Small intestine (tissue), 7 donors: ENCODE measurements at regions not wholly inside any gene's neighbourhood (a gene's known extent, or its start where the extent isn't known, plus 50 kb on each side); places are given as distances from the start of the nearest gene placed in this dataset.

Experiments used
- DNase-seq, 2 donors: peaks; one replicate each; pipeline versions ENCODE4 v3.0.0 to v3.0.0-alpha.2; 2013
- FAIRE-seq: peaks from 2 replicates; lab custom pipeline; 2012; peaks lifted over from hg19 to GRCh38; lab: Jason Lieb, UNC
- H3K27ac ChIP-seq, 3 donors: one replicate each; pipeline ENCODE4 v1.5.1; 2013; ENCODE audit warnings: low read length in 2 of 3, mild to moderate bottlenecking in 2 of 3, control low read depth in 1 of 3, inconsistent platforms in 1 of 3, low read depth in 1 of 3, moderate library complexity in 1 of 3
- H3K27me3 ChIP-seq, 3 donors: one replicate each; pipeline ENCODE4 v1.6.1; 2013; ENCODE audit warnings: low read length in 3 of 3, inconsistent platforms in 1 of 3; ENCODE audit not compliant: control insufficient read depth in 3 of 3, insufficient read depth in 3 of 3
- H3K36me3 ChIP-seq, 3 donors: one replicate each; pipeline ENCODE4 v1.6.1; 2013; ENCODE audit warnings: low read length in 3 of 3, inconsistent platforms in 1 of 3, low read depth in 1 of 3, mild to moderate bottlenecking in 1 of 3, moderate library complexity in 1 of 3; ENCODE audit not compliant: control insufficient read depth in 3 of 3, insufficient read depth in 2 of 3
- H3K4me1 ChIP-seq, 3 donors: one replicate each; pipeline ENCODE4 v1.6.1; 2013; ENCODE audit warnings: low read length in 2 of 3, inconsistent platforms in 1 of 3, low read depth in 1 of 3, mild to moderate bottlenecking in 1 of 3, moderate library complexity in 1 of 3; ENCODE audit not compliant: control insufficient read depth in 3 of 3, insufficient read depth in 2 of 3
- H3K4me3 ChIP-seq, 3 donors: one replicate each; pipeline ENCODE4 v1.5.1; 2013; ENCODE audit warnings: low read length in 3 of 3, control low read depth in 1 of 3, inconsistent platforms in 1 of 3, low read depth in 1 of 3, mild to moderate bottlenecking in 1 of 3, moderate library complexity in 1 of 3
- H3K9me3 ChIP-seq, 2 donors: one replicate each; pipeline ENCODE4 v1.6.1; 2013; ENCODE audit warnings: low read depth in 1 of 2, low read length in 1 of 2; ENCODE audit not compliant: control insufficient read depth in 2 of 2, insufficient read depth in 1 of 2
- WGBS, 3 donors: extraction: QIAGEN DNeasy Blood & Tissue Kit; methylation state at CpG; one replicate each; pipeline ENCODE4 v1.1.7; 2013; 5-methylcytosine and 5-hydroxymethylcytosine counted together
- donor health status: healthy with polysubstance abuse.
- donor health status: control.
- donor health status: control.
- donor health status: Bipolar disorder and iron deficiency.
- donor health status: healthy.

DNA sequence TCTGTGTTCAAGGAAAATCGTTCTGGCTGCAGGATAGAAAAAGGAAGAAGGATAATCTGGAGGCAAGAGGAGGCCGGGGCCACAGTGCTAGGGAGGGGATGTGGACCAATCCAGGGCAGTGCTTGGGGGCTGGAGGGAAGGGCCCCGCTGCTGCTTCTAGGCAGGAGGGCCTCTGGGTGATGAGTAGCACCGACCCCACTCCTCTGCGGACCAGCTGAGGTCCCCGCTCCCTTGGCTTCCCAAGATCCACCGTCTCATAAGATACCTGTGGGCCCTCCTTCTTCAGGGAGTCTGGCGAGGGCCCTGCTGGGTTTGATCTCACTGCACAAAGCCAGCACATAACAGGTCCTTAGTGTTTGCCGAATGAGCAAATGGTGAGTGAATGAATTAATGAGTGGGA lies 93.5 kb upstream of the MVB12B start:
- DNase-seq: no peak
- peaks cover 0 to 3% (median 0%) of the 10 kb centered on the region in 3 donors for H3K27me3 ChIP-seq
- no peaks in the 10 kb centered on the region for H3K9me3 ChIP-seq
- no peak overlapping the region for H3K27ac ChIP-seq
- WGBS, 3 donors: 83 to 88% (median 84%) methylated on average over 9 of the region's 9 CpGs
- no peak for FAIRE-seq
- H3K4me3 ChIP-seq: no peak overlapping the region
- no peaks in the 10 kb centered on the region for H3K36me3 ChIP-seq
- no peaks in the 10 kb centered on the region for H3K4me1 ChIP-seq

GRCh38 chr9:126233913-126234525 lies 92.6 kb upstream of the MVB12B start:
- Histone ChIP-seq H3K4me3 (no peak overlapping the region), H3K27me3 (peaks cover 0 to 3% (median 0%) of the 10 kb centered on the region in 3 donors), H3K27ac (no peak overlapping the region), H3K9me3 (no peaks in the 10 kb centered on the region), H3K4me1 (no peaks in the 10 kb centered on the region), H3K36me3 (no peaks in the 10 kb centered on the region)
- no peak for DNase-seq
- FAIRE-seq: no peak
- WGBS, 3 donors: 86 to 90% (median 89%) methylated on average over 21 of the region's 21 CpGs

- no peaks in the 10 kb centered on the region for H3K9me3 ChIP-seq
- H3K36me3 ChIP-seq: no peaks in the 10 kb centered on the region
- H3K4me3 ChIP-seq: no peak overlapping the region
- peaks cover 0 to 3% (median 0%) of the 10 kb centered on the region in 3 donors for H3K27me3 ChIP-seq
- H3K27ac ChIP-seq: no peak overlapping the region
- no peaks in the 10 kb centered on the region for H3K4me1 ChIP-seq
- 71 to 80% (median 76%) methylated on average over 8 of the region's 8 CpGs for WGBS, 3 donors
- DNase-seq (no peak), FAIRE-seq (no peak)
Measured at GRCh38 chr9:126234681-126235335, 91.8 kb upstream of the MVB12B start.

DNA sequence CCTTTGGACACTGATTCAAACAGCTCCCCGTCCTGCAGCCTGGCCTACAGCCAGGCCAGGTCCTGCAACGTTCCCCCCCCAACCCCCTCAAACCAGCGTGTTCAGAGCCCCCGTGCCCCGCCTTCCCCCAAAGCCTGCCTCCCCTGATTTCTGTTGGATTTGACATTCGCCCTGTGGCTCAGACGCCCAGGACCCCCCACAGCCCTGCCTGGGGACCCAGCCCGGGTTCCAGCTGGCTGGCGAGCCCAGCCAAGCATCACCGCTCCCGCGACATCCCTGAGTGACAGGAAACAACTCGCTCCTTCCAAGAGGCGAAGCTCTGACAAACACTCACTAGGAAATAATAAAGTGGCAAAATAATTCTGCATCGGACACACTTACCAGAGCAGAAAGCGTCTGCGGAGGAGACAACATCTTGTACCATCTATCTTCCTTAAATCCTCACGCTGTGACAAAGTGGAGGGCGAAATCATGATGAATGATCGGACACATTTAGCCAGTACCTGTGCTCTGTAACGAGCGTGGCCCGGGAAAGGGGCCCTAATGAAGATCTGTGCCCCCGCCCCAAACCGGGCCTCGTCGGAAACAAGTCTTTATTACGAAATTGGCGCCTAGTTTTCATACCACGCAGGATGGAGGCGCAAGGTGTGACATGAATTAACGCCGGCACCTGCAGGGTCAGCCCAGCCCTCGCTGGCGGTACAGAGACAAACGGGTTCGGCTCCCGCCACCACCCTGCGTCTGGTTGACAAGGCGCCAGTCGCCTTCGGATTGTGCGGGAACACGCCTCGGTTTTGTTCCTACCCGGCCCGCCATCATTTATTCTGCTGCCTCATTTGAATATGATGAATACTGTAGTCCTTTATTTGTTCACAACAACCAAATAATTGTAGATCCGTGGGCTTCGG lies 91.0 kb upstream of the MVB12B start:
- Histone ChIP-seq H3K9me3 (no peaks in the 10 kb centered on the region), H3K27me3 (no peaks in the 10 kb centered on the region), H3K4me1 (no peaks in the 10 kb centered on the region), H3K4me3 (no peak overlapping the region), H3K36me3 (no peaks in the 10 kb centered on the region), H3K27ac (no peak overlapping the region)
- 83 to 87% (median 85%) methylated on average over 49 of the region's 49 CpGs for WGBS, 3 donors
- DNase-seq (no peak), FAIRE-seq (no peak)

DNA sequence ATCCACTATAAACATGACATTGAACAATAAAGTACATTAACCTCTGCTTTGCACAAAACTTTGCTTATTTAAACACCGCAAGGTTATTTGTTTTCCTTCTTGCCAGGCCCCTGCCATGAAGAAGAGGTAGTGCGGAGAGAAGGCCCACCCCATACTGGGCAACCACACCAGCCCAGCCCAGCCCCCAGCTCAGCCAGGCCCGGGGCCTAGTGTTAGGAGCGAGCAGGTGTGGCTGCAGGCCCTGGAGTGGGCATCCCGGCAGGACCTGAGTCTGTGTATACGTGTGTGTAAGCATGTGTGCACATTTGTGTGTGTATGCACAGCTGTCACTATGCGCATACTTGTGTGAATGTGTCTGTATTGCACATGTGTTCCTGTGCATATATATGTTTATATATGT lies 90.4 kb upstream of the MVB12B start:
- DNase-seq (no peak), FAIRE-seq (no peak)
- Histone ChIP-seq H3K27ac (no peak overlapping the region), H3K9me3 (no peaks in the 10 kb centered on the region), H3K4me3 (no peak overlapping the region), H3K27me3 (no peaks in the 10 kb centered on the region), H3K36me3 (no peaks in the 10 kb centered on the region), H3K4me1 (no peaks in the 10 kb centered on the region)
- 87 to 88% (median 87%) methylated on average over 7 of the region's 7 CpGs for WGBS, 3 donors

DNA sequence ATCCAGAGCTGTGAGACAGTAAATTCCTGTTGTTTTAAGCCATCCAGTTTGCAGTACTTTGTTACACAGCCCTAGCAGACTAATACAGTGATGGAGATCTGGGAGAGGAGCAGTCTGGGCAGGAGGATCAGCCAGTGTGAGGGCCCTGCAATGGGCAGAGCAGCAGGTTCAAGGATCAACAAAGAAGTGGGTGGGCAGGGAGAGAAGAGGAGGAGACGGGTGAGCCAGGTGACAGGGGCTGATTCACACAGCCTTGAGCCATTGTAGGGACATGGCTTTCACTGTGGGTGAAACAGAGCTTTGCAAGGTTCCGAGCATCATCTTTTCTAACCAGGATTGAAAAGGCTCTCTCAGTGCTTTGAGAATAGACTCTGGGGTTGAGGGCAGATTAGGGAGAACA lies 88.2 kb upstream of the MVB12B start:
- DNase-seq: no peak
- no peak for FAIRE-seq
- WGBS, 3 donors: 68 to 88% (median 72%) methylated on average over 2 of the region's 2 CpGs

DNA sequence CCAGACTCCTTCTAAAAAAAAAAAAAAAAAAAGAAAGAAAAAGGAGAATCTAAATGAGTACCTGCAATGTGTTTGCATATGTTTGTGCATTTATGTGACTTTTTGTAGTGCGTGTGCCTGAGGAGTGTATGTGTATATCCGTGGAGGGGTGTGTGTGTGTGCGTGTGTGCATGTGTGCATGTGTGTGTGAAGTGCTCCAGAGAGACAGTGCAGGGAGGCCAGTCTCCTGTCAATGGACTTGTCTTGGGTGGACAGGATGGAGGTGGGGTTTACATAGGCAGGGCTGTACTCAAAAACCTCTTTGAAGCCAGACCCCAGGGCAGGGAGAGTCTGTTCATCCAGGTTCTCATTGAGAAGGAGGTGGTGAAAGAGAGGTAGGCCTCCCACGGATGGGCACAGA lies 87.1 kb upstream of the MVB12B start:
- Histone ChIP-seq H3K4me1 (no peaks in the 10 kb centered on the region), H3K27ac (no peak overlapping the region), H3K4me3 (no peak overlapping the region), H3K27me3 (no peaks in the 10 kb centered on the region), H3K36me3 (no peaks in the 10 kb centered on the region), H3K9me3 (no peaks in the 10 kb centered on the region)
- 93 to 95% (median 93%) methylated on average over 4 of the region's 4 CpGs for WGBS, 3 donors
- DNase-seq (no peak), FAIRE-seq (no peak)

More for the DNA sequence above, 88.2 kb upstream of the MVB12B start:
- Histone ChIP-seq H3K4me1 (no peaks in the 10 kb centered on the region), H3K9me3 (no peaks in the 10 kb centered on the region), H3K27ac (no peak overlapping the region), H3K36me3 (no peaks in the 10 kb centered on the region), H3K27me3 (no peaks in the 10 kb centered on the region), H3K4me3 (no peak overlapping the region)

- no peak overlapping the region for H3K4me3 ChIP-seq
- FAIRE-seq (no peak), DNase-seq (no peak)
- H3K4me1 ChIP-seq: no peaks in the 10 kb centered on the region
- H3K9me3 ChIP-seq: peaks cover 0 to 3% of the 10 kb centered on the region in 2 donors
- no peaks in the 10 kb centered on the region for H3K36me3 ChIP-seq
- no peaks in the 10 kb centered on the region for H3K27me3 ChIP-seq
- no peak overlapping the region for H3K27ac ChIP-seq
- WGBS, 3 donors: 61 to 72% (median 63%) methylated on average over 1 of the region's 1 CpG
Measured at GRCh38 chr9:126240835-126241234, 85.8 kb upstream of the MVB12B start.
